OCI-LY3 (cell line): ENCODE measurements at regions not wholly inside any gene's neighbourhood (a gene's known extent, or its start where the extent isn't known, plus 50 kb on each side); places are given as distances from the start of the nearest gene placed in this dataset.

Source experiments
- EZH2phosphoT487 ChIP-seq: fragments of 200-600 bp; shearing (Covaris generic); IDR thresholded peaks from 2 replicates; pipeline ENCODE4 v1.6.1; 2018; ENCODE audit warnings: antibody characterized with exemption, mixed run types, low read depth
- TF ChIP-seq, protein P1 (sequence below): fragments of 200-600, 300-600 bp; sonication (generic); IDR thresholded peaks from 2 replicates; pipeline ENCODE4 v1.5.1; 2014; ENCODE audit warnings: antibody characterized with exemption, low read length, low read depth

DNA sequence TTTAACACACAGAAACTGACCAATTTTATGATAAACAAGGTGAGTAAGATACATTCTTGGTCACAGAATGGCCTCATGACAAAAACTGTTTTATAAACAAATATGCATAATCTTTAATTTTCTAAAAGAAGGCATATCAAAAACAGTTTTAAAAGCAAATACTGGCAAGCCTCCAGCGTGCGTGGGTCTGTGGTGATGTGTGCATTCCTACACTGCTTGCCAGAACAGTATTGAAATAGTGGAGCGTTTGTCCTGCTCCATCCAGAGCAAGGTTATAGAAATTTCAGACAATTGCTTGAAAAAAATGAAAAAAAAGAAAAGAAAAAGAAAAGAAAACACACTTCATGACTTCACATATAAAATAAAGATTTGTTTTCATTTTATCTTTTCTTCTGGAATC, 140.9 kb downstream of the MZT1 start:
- TF ChIP-seq, protein P1, sequence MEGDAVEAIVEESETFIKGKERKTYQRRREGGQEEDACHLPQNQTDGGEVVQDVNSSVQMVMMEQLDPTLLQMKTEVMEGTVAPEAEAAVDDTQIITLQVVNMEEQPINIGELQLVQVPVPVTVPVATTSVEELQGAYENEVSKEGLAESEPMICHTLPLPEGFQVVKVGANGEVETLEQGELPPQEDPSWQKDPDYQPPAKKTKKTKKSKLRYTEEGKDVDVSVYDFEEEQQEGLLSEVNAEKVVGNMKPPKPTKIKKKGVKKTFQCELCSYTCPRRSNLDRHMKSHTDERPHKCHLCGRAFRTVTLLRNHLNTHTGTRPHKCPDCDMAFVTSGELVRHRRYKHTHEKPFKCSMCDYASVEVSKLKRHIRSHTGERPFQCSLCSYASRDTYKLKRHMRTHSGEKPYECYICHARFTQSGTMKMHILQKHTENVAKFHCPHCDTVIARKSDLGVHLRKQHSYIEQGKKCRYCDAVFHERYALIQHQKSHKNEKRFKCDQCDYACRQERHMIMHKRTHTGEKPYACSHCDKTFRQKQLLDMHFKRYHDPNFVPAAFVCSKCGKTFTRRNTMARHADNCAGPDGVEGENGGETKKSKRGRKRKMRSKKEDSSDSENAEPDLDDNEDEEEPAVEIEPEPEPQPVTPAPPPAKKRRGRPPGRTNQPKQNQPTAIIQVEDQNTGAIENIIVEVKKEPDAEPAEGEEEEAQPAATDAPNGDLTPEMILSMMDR: no peak
- no peak for TF ChIP-seq EZH2phosphoT487
